ENCODE measurements at regions not wholly inside any gene's neighbourhood (a gene's known extent, or its start where the extent isn't known, plus 50 kb on each side); places are given as distances from the start of the nearest gene placed in this dataset.
"Not testable (repeated sequence)": the region's sequence is repeated elsewhere in the genome, so short reads cannot be mapped to it uniquely, and the experiment has no call there.

GRCh38 chr16:21487956-21488355, 111.4 kb upstream of the METTL9 start:
- TF ChIP-seq POLR2A (IDR thresholded peaks at IDR 0.05; ENCODE audit: low read depth, low read length); TAF1 (IDR thresholded peaks at IDR 0.05; ENCODE audit: borderline replicate concordance, low read depth, low read length): not testable (repeated sequence)

Data from GM12892 (cell line).